GM10266 (cell line): ENCODE measurements at regions not wholly inside any gene's neighbourhood (a gene's known extent, or its start where the extent isn't known, plus 50 kb on each side); places are given as distances from the start of the nearest gene placed in this dataset.
A peak's percentile ranks its signal among the peaks of the same experiment; 100 is the strongest.
"Not testable (repeated sequence)": the region's sequence is repeated elsewhere in the genome, so short reads cannot be mapped to it uniquely, and the experiment has no call there.

ENCODE experiments used
- DNase-seq: peaks from one replicate; pipeline ENCODE4 v3.0.0; 2012; ENCODE audit errors: extremely low spot score
- TF ChIP-seq, protein P1 (sequence below): IDR thresholded peaks from 2 replicates; pipeline ENCODE4 v1.5.1; 2012; ENCODE audit warnings: mild to moderate bottlenecking, low read depth; ENCODE audit not compliant: control insufficient read depth, insufficient read depth; ENCODE audit errors: missing control alignments

DNA sequence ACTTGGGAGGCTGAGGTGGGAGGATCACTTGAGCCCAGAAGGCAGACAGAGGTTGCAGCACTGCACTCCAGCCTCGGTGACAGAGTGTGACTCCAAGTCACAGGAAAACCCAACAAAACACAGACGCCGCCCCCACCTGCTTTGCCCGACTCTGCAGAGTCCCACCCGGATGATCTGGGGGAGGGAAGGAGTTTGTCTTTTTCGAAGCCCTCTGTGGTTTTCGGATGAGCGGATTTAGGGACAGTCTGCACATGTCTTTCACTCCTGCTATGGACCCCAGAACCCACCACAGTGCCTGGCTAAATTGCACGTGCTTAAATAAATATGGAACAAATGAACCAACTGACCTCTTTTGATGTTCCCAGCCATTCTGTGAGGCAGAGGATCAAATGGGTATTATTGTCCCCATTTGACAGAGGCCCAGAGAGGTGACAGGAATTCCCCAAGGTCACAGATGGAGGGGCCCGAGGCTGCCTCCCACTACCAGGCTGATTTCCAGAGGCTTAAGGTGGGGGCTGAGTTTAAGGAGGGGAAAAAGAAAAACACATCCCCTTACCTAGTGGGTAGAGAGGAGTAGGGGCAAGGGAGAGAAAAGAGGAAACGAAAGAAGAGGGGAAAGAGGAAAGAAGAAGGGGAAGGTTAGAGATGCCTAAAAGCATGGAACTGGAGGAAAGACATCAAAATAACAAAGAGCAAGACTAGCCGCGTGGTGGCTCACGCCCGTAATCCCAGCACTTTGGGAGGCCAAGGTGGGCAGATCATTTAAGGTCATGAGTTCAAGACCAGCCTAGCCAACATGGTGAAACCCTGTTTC is 59.4 kb upstream of the TFRC start:
- DNase-seq: no peak
- TF ChIP-seq, protein P1, sequence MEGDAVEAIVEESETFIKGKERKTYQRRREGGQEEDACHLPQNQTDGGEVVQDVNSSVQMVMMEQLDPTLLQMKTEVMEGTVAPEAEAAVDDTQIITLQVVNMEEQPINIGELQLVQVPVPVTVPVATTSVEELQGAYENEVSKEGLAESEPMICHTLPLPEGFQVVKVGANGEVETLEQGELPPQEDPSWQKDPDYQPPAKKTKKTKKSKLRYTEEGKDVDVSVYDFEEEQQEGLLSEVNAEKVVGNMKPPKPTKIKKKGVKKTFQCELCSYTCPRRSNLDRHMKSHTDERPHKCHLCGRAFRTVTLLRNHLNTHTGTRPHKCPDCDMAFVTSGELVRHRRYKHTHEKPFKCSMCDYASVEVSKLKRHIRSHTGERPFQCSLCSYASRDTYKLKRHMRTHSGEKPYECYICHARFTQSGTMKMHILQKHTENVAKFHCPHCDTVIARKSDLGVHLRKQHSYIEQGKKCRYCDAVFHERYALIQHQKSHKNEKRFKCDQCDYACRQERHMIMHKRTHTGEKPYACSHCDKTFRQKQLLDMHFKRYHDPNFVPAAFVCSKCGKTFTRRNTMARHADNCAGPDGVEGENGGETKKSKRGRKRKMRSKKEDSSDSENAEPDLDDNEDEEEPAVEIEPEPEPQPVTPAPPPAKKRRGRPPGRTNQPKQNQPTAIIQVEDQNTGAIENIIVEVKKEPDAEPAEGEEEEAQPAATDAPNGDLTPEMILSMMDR: no peak

DNA sequence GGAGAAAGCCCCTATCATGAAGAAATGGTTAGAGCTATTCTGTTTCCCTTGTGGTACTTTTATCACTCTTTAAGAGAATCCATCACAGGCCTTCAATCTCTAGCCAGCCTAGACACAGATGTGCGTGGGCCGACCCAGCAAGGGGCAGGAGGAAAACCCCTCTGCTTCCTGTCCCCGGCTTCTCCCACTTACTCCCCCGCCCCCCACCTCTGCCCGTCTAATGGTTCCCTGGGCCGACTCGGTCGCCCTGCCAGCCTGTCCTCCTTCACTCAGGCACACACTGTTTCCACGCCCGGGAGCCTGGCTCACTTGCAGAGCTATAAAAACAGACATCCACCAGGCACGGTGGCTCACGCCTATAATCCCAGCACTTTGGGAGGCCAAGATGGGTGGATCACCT is 58.3 kb upstream of the TFRC start:
- TF ChIP-seq, protein P1: no peak

DNA sequence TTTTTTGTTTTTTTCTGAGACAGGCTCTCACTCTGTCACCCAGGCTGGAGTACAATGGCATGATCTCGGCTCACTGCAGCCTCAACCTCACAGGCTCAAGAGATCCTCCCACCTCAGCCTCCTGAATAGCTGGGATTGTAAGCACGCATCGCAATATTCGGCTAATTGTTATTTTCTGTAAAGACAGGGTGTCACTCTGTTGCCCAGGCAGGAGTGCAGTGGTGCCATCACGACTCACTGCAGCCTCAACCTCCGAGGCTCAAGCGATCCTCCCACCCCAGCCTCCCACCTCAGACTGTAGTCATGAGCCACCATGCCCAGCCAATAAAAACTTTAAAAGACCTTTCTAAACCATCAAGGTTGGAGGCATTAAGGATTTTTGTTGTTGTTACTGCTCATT is 57.4 kb upstream of the TFRC start:
- TF ChIP-seq, protein P1: no peak
- no peak for DNase-seq

More for the DNA sequence above, 58.3 kb upstream of the TFRC start:
- peak; percentile 59 for DNase-seq

DNA sequence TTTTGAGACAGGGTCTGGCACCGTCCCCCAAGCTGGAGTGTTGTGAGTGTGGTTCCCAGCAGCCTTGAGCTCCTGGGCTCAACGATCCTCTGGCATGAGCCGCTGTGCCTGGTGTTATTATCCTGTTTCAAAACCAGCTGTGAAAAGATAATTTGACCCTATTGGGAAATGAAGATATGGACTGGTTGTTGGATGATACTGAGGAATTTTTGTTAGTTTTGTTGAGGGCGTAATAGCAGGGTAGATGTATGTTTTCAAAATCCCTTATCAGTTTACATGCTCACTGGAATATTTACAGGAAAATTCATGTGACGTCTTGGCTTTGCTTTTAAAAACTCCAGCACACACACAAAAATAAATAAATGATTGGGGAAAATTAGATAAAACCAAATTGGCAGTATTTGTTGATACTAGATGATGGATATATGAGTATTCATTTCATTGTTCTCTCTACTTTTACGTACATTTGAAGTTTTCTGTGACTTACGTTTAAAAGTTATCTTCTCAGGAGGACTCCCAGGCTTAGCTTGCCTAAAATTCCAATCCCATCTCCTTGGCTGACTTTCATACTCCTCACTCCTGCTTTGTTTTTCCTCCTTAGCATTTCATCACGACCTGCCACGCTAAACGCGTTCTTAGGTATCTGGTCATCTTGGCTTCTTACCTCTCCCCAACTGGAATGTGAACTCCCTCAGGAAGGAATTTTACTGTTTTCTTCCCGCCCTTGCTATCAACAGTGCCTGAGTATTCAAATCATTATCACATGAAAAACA is 56.8 kb upstream of the TFRC start:
- TF ChIP-seq, protein P1: no peak
- no peak for DNase-seq

GRCh38 chr3:196136640-196136989 is 54.7 kb upstream of the TFRC start:
- DNase-seq: not testable (repeated sequence)

DNA sequence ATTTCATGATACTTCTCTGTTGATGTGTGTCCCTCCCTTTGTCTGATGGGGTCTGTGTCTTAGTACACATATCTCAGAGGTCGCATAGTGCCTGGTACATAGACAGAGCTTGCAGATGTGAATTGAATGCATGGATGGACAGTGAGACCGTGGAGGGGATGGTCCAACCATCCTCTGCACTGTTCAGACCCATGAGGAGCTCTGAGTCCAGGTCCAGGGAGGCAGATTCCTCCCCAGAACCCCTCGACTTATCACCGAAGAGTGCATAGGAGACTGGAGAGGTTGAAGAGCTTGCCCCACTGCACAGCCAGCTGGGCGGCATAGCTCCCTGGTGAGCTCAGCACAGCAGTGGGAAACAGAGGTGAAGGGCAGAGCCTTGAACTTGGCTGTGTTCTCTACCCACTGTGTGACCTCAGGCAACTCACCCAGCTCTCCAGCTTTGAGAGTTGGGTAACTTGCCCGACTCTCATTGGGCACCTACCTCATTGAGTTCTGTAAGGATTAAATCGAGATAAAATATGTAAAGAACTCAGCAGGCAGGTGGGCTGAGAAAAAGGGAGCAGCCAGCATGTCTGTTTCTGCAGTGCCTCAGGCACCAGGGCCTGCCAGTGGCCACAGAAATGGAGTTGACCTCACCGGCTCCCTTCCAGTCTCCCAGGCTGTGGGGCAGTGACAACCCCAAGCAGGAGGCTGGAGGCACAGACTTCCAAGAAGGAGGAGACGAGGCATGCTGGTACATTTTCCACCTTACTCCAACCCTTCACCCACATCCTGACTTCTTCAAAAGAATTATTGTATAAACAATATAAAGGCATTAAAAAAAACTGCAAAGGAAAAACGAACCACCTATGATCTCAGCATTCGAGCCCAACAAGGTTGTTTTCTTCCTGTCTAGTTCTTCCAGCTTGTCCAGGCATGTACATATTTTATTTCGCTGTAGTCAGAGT is 54.1 kb upstream of the TFRC start:
- DNase-seq: no peak
- TF ChIP-seq, protein P1: no peak

DNA sequence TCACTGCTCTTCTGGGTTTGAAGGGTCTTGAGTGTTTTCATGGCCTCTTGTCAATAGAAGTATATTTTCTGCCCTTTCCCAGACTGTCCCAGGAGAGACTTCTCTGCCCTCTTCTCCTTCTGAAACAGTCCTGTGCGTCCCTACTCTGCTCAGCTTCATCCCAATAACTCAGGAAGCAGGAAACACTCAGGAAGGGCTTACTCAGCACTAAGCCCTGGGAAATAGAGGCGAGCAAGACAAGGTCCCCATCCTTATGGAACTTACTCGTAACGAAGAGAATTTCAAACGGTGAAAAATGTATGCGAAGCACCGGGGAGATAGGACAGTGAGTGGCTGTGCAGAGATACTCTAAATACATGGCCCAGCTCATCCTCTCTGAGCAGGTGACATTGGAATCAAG is 52.8 kb upstream of the TFRC start:
- no peak for DNase-seq
- TF ChIP-seq, protein P1: no peak

GRCh38 chr3:196133869-196134268 is 52.0 kb upstream of the TFRC start:
- DNase-seq: not testable (repeated sequence)
